A673 (cell line): ENCODE measurements at regions not wholly inside any gene's neighbourhood (a gene's known extent, or its start where the extent isn't known, plus 50 kb on each side); places are given as distances from the start of the nearest gene placed in this dataset.

Source experiments
- CTCF ChIP-seq: fragments of 300-800, 200-600 bp; sonication (generic); conservative IDR thresholded peaks from 2 replicates; pipeline ENCODE4 v1.5.1; 2017; ENCODE audit warnings: low read depth, mild to moderate bottlenecking, antibody characterized with exemption, low read length, moderate library complexity, mixed read lengths
- EZH2 ChIP-seq: fragments of 200-600 bp; sonication (generic); IDR thresholded peaks from 2 replicates; pipeline ENCODE4 v1.6.1; 2017; ENCODE audit warnings: borderline replicate concordance, low read depth, mild to moderate bottlenecking, mixed read lengths, antibody characterized with exemption, low read length; ENCODE audit not compliant: poor library complexity, severe bottlenecking

GRCh38 chr1:30338765-30339164 is 384.6 kb downstream of the MATN1 start:
- no peak for TF ChIP-seq CTCF
- TF ChIP-seq EZH2 = no peak
